ENCODE measurements at regions not wholly inside any gene's neighbourhood (a gene's known extent, or its start where the extent isn't known, plus 50 kb on each side); places are given as distances from the start of the nearest gene placed in this dataset.

GRCh38 chr12:126383506-126383905 lies 1318.3 kb downstream of the AACS start:
- Histone ChIP-seq H3K27ac (no peak overlapping the region), H3K4me2 (no peak overlapping the region), H3K9me2 (ENCODE audit: insufficient read depth) (no peaks in the 10 kb centered on the region), H2AFZ (no peak overlapping the region), H3K79me2 (ENCODE audit: low read depth) (no peaks in the 10 kb centered on the region), H3K36me3 (ENCODE audit: low read depth) (no peaks in the 10 kb centered on the region), H3K9me3 (ENCODE audit: insufficient read depth, low read depth) (no peaks in the 10 kb centered on the region), H3F3A (ENCODE audit: insufficient read depth, low read depth) (no peaks in the 10 kb centered on the region), H4K20me1 (ENCODE audit: insufficient read depth) (no peaks in the 10 kb centered on the region), H3K27me3 (ENCODE audit: insufficient read depth, low read depth) (no peaks in the 10 kb centered on the region), H3K4me1 (replicated peaks; ENCODE audit: insufficient read depth) (no peaks in the 10 kb centered on the region), H3K4me3 (no peak overlapping the region)
- intact Hi-C loops (cut with micrococcal nuclease; ENCODE audit: unreplicated experiment) = no loop called here
- CTCF ChIA-PET = no interaction called here
- TF ChIP-seq EZH2 (IDR thresholded peaks at IDR 0.05; ENCODE audit: low read depth) (no peak), CTCF (conservative IDR thresholded peaks at IDR 0.05) (no peak)
- POLR2A ChIA-PET (ENCODE audit: unreplicated experiment) = no interaction called here
- no TSS peak for BruUV-seq (replicated peaks)
- DNase-seq = no peak

GRCh38 chr12:126384026-126384564 lies 1318.9 kb downstream of the AACS start:
- Histone ChIP-seq H3K4me3 (no peak overlapping the region), H3K27ac (no peak overlapping the region), H3F3A (ENCODE audit: insufficient read depth, low read depth) (no peaks in the 10 kb centered on the region), H3K4me2 (no peak overlapping the region), H3K27me3 (ENCODE audit: insufficient read depth, low read depth) (no peaks in the 10 kb centered on the region), H4K20me1 (ENCODE audit: insufficient read depth) (no peaks in the 10 kb centered on the region), H3K79me2 (ENCODE audit: low read depth) (no peaks in the 10 kb centered on the region), H3K9me3 (ENCODE audit: insufficient read depth, low read depth) (no peaks in the 10 kb centered on the region), H2AFZ (no peak overlapping the region), H3K36me3 (ENCODE audit: low read depth) (no peaks in the 10 kb centered on the region), H3K9me2 (ENCODE audit: insufficient read depth) (no peaks in the 10 kb centered on the region), H3K4me1 (replicated peaks; ENCODE audit: insufficient read depth) (no peaks in the 10 kb centered on the region)
- intact Hi-C loops (cut with micrococcal nuclease; ENCODE audit: unreplicated experiment) = no loop called here
- peak in 1 of 2 experiments; percentile 3 for DNase-seq
- ChIA-PET CTCF (no interaction called here), POLR2A (ENCODE audit: unreplicated experiment) (no interaction called here)
- TF ChIP-seq CTCF (conservative IDR thresholded peaks at IDR 0.05) (no peak), EZH2 (IDR thresholded peaks at IDR 0.05; ENCODE audit: low read depth) (no peak)
- no TSS peak for BruUV-seq (replicated peaks)

GRCh38 chr12:126385785-126386184 lies 1320.5 kb downstream of the AACS start:
- peak; percentile 2 to 37 for DNase-seq

More at GRCh38 chr12:126385785-126386184, 1320.5 kb downstream of the AACS start:
- Histone ChIP-seq H3K27me3 (ENCODE audit: insufficient read depth, low read depth) (no peaks in the 10 kb centered on the region), H2AFZ (peak overlapping the region; percentile 67; the same call in 1 of the 2 replicates), H3K79me2 (ENCODE audit: low read depth) (no peaks in the 10 kb centered on the region), H3K4me2 (no peak overlapping the region), H3K36me3 (ENCODE audit: low read depth) (no peaks in the 10 kb centered on the region), H3K4me1 (replicated peaks; ENCODE audit: insufficient read depth) (no peaks in the 10 kb centered on the region), H3K9me3 (ENCODE audit: insufficient read depth, low read depth) (no peaks in the 10 kb centered on the region), H3K27ac (no peak overlapping the region), H4K20me1 (ENCODE audit: insufficient read depth) (no peaks in the 10 kb centered on the region), H3F3A (ENCODE audit: insufficient read depth, low read depth) (no peaks in the 10 kb centered on the region), H3K9me2 (ENCODE audit: insufficient read depth) (no peaks in the 10 kb centered on the region), H3K4me3 (no peak overlapping the region)
- BruUV-seq (replicated peaks) = no TSS peak
- intact Hi-C loops (cut with micrococcal nuclease; ENCODE audit: unreplicated experiment) = no loop called here
- TF ChIP-seq CTCF (conservative IDR thresholded peaks at IDR 0.05) = no peak
- no peak for TF ChIP-seq EZH2 (IDR thresholded peaks at IDR 0.05; ENCODE audit: low read depth)
- POLR2A ChIA-PET (ENCODE audit: unreplicated experiment) = no interaction called here
- CTCF ChIA-PET = interaction anchor here (0.6 kb wide), 1 partner anchor 296 kb away, joined by 4 read pairs; no protein-coding TSS in a partner anchor
